B cell (primary cell): ENCODE measurements at regions not wholly inside any gene's neighbourhood (a gene's known extent, or its start where the extent isn't known, plus 50 kb on each side); places are given as distances from the start of the nearest gene placed in this dataset.

Experiments used
- ATAC-seq: fragments of 200-7000 bp; cut with Tn5 transposase; one replicate; pipeline ENCODE4 v1.10.0; 2021; ENCODE audit warnings: low read depth, mild to moderate bottlenecking, moderate number of reproducible peaks, moderate library complexity
- CTCF ChIA-PET: fragments of 350-600 bp; sonication (Branson Sonifier 250); formaldehyde crosslinking; loops from one replicate; lab custom pipeline; 2021; ENCODE audit warnings: antibody characterized with exemption, inconsistent platforms; lab: Charles Lee
- POLR2A ChIA-PET: fragments of 350-600 bp; sonication (Branson Sonifier 250); formaldehyde crosslinking; loops from one replicate; lab custom pipeline; 2021; ENCODE audit warnings: antibody characterized with exemption; lab: Charles Lee
- DNase-seq: peaks from one replicate; pipeline ENCODE4 v3.0.0; 2013
- H2AFZ ChIP-seq: 2 replicates; pipeline ENCODE4 v1.6.1; 2012; ENCODE audit warnings: mild to moderate bottlenecking, low read depth, low read length; ENCODE audit not compliant: insufficient read depth, poor library complexity, severe bottlenecking
- H3K27ac ChIP-seq, 2 donors: 1 replicate in 1 of 2; 2 replicates in 1 of 2; pipeline ENCODE4 v1.5.1; 2012 to 2013; ENCODE audit warnings: low read length in 2 of 2, mild to moderate bottlenecking in 2 of 2, moderate library complexity in 1 of 2
- H3K27me3 ChIP-seq, 4 experiments: fragments of 200-600 bp in 1 of 4; sonication (generic) in 1 of 4; replicated peaks in 1 of 4; 1 replicate in 2 of 4; 2 replicates in 2 of 4; pipeline versions ENCODE4 v1.6.1 to v1.7.0; 2013 to 2016; ENCODE audit warnings: low read length in 3 of 4, mild to moderate bottlenecking in 2 of 4, mixed read lengths in 1 of 4, moderate library complexity in 1 of 4; ENCODE audit not compliant: insufficient read depth in 4 of 4, control insufficient read depth in 3 of 4; ENCODE audit errors: control extremely low read depth in 1 of 4
- H3K36me3 ChIP-seq, 2 experiments: replicated peaks in 1 of 2; 1 replicate in 1 of 2; 2 replicates in 1 of 2; pipeline versions ENCODE4 v1.6.1 to v1.7.1; 2013; ENCODE audit warnings: low read length in 1 of 2; ENCODE audit not compliant: insufficient read depth in 2 of 2, control insufficient read depth in 1 of 2; ENCODE audit errors: control extremely low read depth in 1 of 2, extremely low read depth in 1 of 2
- H3K4me1 ChIP-seq, 2 donors: fragments of 200-600 bp in 1 of 2; sonication (generic) in 1 of 2; 1 replicate in 1 of 2; 2 replicates in 1 of 2; pipeline versions ENCODE4 v1.5.1 to v1.6.1; 2013 to 2017; ENCODE audit warnings: low read length in 2 of 2; ENCODE audit not compliant: control insufficient read depth in 2 of 2, insufficient read depth in 2 of 2
- H3K4me2 ChIP-seq: replicated peaks from 2 replicates; pipeline ENCODE3; 2012; ENCODE audit warnings: mild to moderate bottlenecking, low read depth, low read length; ENCODE audit not compliant: poor library complexity, severe bottlenecking
- H3K4me3 ChIP-seq, 5 experiments: fragments of 200-600 bp in 1 of 5; sonication (generic) in 1 of 5; 1 replicate in 3 of 5; 2 replicates in 2 of 5; pipeline versions ENCODE4 v1.5.1 to v1.7.0; 2011 to 2016; ENCODE audit warnings: low read length in 4 of 5, mild to moderate bottlenecking in 4 of 5, low read depth in 2 of 5, control low read depth in 1 of 5, moderate library complexity in 1 of 5; ENCODE audit not compliant: insufficient read depth in 1 of 5; ENCODE audit errors: control extremely low read depth in 1 of 5, extremely low read depth in 1 of 5
- H3K79me2 ChIP-seq: fragments of 200-600 bp; sonication (generic); one replicate; pipeline ENCODE4 v1.6.0; 2016; ENCODE audit warnings: low read length; ENCODE audit not compliant: control insufficient read depth, insufficient read depth
- H3K9ac ChIP-seq: fragments of 200-600 bp; sonication (generic); 2 replicates; pipeline ENCODE4 v1.6.1; 2017; ENCODE audit warnings: mild to moderate bottlenecking, low read length, moderate library complexity
- H3K9me3 ChIP-seq, 3 donors: one replicate each; pipeline versions ENCODE4 v1.6.1 to v1.7.1; 2013; ENCODE audit warnings: low read length in 2 of 3; ENCODE audit not compliant: control insufficient read depth in 2 of 3, insufficient read depth in 1 of 3; ENCODE audit errors: control extremely low read depth in 1 of 3
- H4K20me1 ChIP-seq: 2 replicates; pipeline ENCODE4 v1.6.0; 2012; ENCODE audit warnings: mild to moderate bottlenecking, low read length; ENCODE audit not compliant: insufficient read depth, control insufficient read depth, poor library complexity, severe bottlenecking
- H3K27ac Mint-ChIP-seq: one replicate; pipeline ENCODE4 v1.8.0; 2021; ENCODE audit warnings: mixed read lengths
- H3K27me3 Mint-ChIP-seq: one replicate; pipeline ENCODE4 v1.8.0; 2021; ENCODE audit warnings: mixed read lengths
- H3K4me1 Mint-ChIP-seq: one replicate; pipeline ENCODE4 v1.8.0; 2021; ENCODE audit warnings: mixed read lengths
- H3K4me3 Mint-ChIP-seq: one replicate; pipeline ENCODE4 v1.8.0; 2021; ENCODE audit warnings: mixed read lengths
- H3K9me3 Mint-ChIP-seq: one replicate; pipeline ENCODE4 v1.8.0; 2022; ENCODE audit warnings: mixed read lengths; ENCODE audit not compliant: insufficient read depth
- CTCF ChIP-seq: fragments of 200-600 bp; IDR thresholded peaks from one replicate; pipeline ENCODE4 v1.8.0; 2022; ENCODE audit warnings: antibody characterized with exemption, mild to moderate bottlenecking
- EZH2 ChIP-seq: IDR thresholded peaks from 2 replicates; pipeline ENCODE4 v1.6.1; 2012; ENCODE audit warnings: borderline replicate concordance, low read depth, mild to moderate bottlenecking, moderate library complexity, low read length; ENCODE audit not compliant: insufficient read depth, poor library complexity, severe bottlenecking
- WGBS: methylation state at CpG from one replicate; pipeline ENCODE4 v1.1.5; 2013; ENCODE audit warnings: missing lambda C conversion rate; ENCODE audit not compliant: insufficient coverage; 5-methylcytosine and 5-hydroxymethylcytosine counted together
- intact Hi-C: fragments of 100-400 bp; cut with micrococcal nuclease; formaldehyde crosslinking; loops from one replicate; pipeline ENCODE4 v1.10.0; 2022

GRCh38 chr11:64430645-64431044, 71.7 kb downstream of the RPS6KA4 start:
- H3K9me3 Mint-ChIP-seq = peaks cover 2% of the 10 kb centered on the region
- Histone ChIP-seq H3K9ac (no peak overlapping the region), H3K4me2 (no peak overlapping the region), H3K4me1 (no peaks in the 10 kb centered on the region), H3K36me3 (no peaks in the 10 kb centered on the region), H3K27ac (no peak overlapping the region), H3K79me2 (no peaks in the 10 kb centered on the region), H3K9me3 (peaks cover 0 to 9% (median 0%) of the 10 kb centered on the region in 3 donors), H3K4me3 (no peak overlapping the region), H3K27me3 (no peaks in the 10 kb centered on the region), H2AFZ (no peak overlapping the region), H4K20me1 (no peaks in the 10 kb centered on the region)
- H3K27ac Mint-ChIP-seq = no peak overlapping the region
- H3K27me3 Mint-ChIP-seq = peaks cover 13% of the 10 kb centered on the region
- ChIA-PET POLR2A (no interaction called here), CTCF (no interaction called here)
- no peaks in the 10 kb centered on the region for H3K4me1 Mint-ChIP-seq
- TF ChIP-seq EZH2 = no peak
- ATAC-seq = no peak
- intact Hi-C loops = no loop called here
- 93% methylated on average over 17 of the region's 18 CpGs for WGBS
- DNase-seq = no peak
- H3K4me3 Mint-ChIP-seq = no peak overlapping the region

- no peak overlapping the region for H3K4me3 Mint-ChIP-seq
- CTCF ChIA-PET = interaction anchor here (5.9 kb wide), 1 partner anchor 13 kb away, joined by 25 read pairs; no protein-coding TSS in a partner anchor
- WGBS = 50% methylated on average over 3 of the region's 4 CpGs
Observed at GRCh38 chr11:64436000-64436399, 77.0 kb downstream of the RPS6KA4 start.

More at GRCh38 chr11:64436000-64436399, 77.0 kb downstream of the RPS6KA4 start:
- intact Hi-C loops = no loop called here
- peaks cover 20% of the 10 kb centered on the region for H3K27me3 Mint-ChIP-seq
- DNase-seq (no peak), ATAC-seq (no peak)
- no peak overlapping the region for H2AFZ ChIP-seq
- TF ChIP-seq CTCF (no peak), EZH2 (no peak)
- no peak overlapping the region for H3K9ac ChIP-seq
- H3K4me2 ChIP-seq = no peak overlapping the region
- H3K9me3 ChIP-seq = peaks cover 0 to 17% (median 0%) of the 10 kb centered on the region in 3 donors
- no peaks in the 10 kb centered on the region for H3K79me2 ChIP-seq
- POLR2A ChIA-PET = interaction anchor here (0.6 kb wide), 1 partner anchor 71 kb away, joined by 4 read pairs; no protein-coding TSS in a partner anchor
- no peak overlapping the region for H3K4me3 ChIP-seq
- H3K27me3 ChIP-seq = peaks cover 0 to 7% (median 1%) of the 10 kb centered on the region in 4 experiments
- H3K27ac ChIP-seq = no peak overlapping the region
- H3K4me1 ChIP-seq = peaks cover 0 to 4% of the 10 kb centered on the region in 2 donors
- H3K4me1 Mint-ChIP-seq = peaks cover 3% of the 10 kb centered on the region
- H3K9me3 Mint-ChIP-seq = peaks cover 2% of the 10 kb centered on the region
- H4K20me1 ChIP-seq = no peaks in the 10 kb centered on the region
- H3K36me3 ChIP-seq = no peaks in the 10 kb centered on the region
- no peak overlapping the region for H3K27ac Mint-ChIP-seq
